Neutrophil (primary cell): ENCODE measurements at regions not wholly inside any gene's neighbourhood (a gene's known extent, or its start where the extent isn't known, plus 50 kb on each side); places are given as distances from the start of the nearest gene placed in this dataset.

ENCODE experiments used
- H3K27ac ChIP-seq: fragments of 200-600 bp; sonication (generic); 2 replicates; pipeline ENCODE4 v1.5.1; 2016; ENCODE audit warnings: mild to moderate bottlenecking, moderate library complexity
- H3K27me3 ChIP-seq: fragments of 200-600 bp; sonication (generic); 2 replicates; pipeline ENCODE4 v1.6.0; 2016; ENCODE audit warnings: mild to moderate bottlenecking
- H3K36me3 ChIP-seq: fragments of 200-600 bp; sonication (generic); 2 replicates; pipeline ENCODE4 v1.5.1; 2017
- H3K4me1 ChIP-seq, 2 experiments: fragments of 200-600 bp in 1 of 2; sonication (generic) in 1 of 2; 1 replicate in 1 of 2; 2 replicates in 1 of 2; pipeline versions ENCODE4 v1.5.1 to v1.6.1; 2013 to 2016; ENCODE audit warnings: low read depth in 1 of 2, low read length in 1 of 2, mild to moderate bottlenecking in 1 of 2, moderate library complexity in 1 of 2; ENCODE audit not compliant: control insufficient read depth in 1 of 2, insufficient read depth in 1 of 2
- H3K4me3 ChIP-seq, 2 experiments: fragments of 200-600 bp in 1 of 2; sonication (generic) in 1 of 2; 1 replicate in 1 of 2; 2 replicates in 1 of 2; pipeline ENCODE4 v1.5.1; 2013 to 2016; ENCODE audit warnings: low read depth in 1 of 2, low read length in 1 of 2, mild to moderate bottlenecking in 1 of 2, moderate library complexity in 1 of 2
- H3K9me3 ChIP-seq: fragments of 200-600 bp; sonication (generic); 2 replicates; pipeline ENCODE4 v1.5.1; 2016
- TF ChIP-seq, protein P1 (sequence below): fragments of 200-600 bp; sonication (generic); IDR thresholded peaks from 2 replicates; pipeline ENCODE4 v1.5.1; 2016; ENCODE audit warnings: antibody characterized with exemption

DNA sequence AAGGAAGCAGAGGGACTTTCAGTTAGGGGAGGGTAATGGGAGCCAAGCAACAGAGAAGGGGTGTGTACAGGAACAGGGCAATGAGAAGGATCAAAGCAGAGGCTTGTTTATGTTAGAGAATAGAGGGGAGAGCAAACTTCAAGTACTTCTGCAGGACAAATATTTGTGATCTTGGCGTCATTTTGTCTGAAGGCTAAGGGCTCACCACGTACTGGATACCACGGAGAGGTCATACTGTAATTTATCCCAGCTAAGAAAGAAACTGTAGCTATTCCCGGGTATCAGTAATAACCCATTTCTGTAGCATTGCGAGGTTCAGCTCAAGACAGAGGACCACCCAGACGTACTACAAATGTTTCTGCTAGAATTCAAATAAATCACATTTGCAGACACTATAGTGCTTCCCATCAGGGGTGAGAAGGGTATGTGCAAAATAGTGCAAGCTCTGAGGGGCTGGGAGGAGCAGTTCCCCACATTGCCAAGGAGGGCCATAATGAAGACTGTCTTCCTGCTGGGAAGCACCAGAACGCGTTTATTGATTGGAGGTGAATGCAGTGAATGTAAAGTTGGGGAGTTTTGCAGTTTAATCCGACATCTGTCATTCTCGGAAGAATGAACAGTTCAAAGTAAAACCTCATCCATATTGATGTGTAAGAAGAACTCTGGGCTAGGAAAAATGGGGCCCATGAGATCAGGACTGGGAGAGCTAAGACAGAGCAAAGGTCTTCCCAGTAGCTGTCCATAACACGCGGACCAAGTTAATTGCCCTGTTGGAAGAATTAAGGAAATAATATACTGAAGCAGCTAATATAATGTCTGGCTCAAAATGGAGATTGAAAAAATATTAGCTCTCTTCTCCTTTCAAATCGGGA, 136.9 kb downstream of the RWDD3 start:
- TF ChIP-seq, protein P1, sequence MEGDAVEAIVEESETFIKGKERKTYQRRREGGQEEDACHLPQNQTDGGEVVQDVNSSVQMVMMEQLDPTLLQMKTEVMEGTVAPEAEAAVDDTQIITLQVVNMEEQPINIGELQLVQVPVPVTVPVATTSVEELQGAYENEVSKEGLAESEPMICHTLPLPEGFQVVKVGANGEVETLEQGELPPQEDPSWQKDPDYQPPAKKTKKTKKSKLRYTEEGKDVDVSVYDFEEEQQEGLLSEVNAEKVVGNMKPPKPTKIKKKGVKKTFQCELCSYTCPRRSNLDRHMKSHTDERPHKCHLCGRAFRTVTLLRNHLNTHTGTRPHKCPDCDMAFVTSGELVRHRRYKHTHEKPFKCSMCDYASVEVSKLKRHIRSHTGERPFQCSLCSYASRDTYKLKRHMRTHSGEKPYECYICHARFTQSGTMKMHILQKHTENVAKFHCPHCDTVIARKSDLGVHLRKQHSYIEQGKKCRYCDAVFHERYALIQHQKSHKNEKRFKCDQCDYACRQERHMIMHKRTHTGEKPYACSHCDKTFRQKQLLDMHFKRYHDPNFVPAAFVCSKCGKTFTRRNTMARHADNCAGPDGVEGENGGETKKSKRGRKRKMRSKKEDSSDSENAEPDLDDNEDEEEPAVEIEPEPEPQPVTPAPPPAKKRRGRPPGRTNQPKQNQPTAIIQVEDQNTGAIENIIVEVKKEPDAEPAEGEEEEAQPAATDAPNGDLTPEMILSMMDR, result no peak
- no peak overlapping the region for H3K4me3 ChIP-seq
- no peaks in the 10 kb centered on the region for H3K9me3 ChIP-seq
- H3K36me3 ChIP-seq, result no peaks in the 10 kb centered on the region
- no peaks in the 10 kb centered on the region for H3K27me3 ChIP-seq
- no peaks in the 10 kb centered on the region for H3K4me1 ChIP-seq
- no peak overlapping the region for H3K27ac ChIP-seq

DNA sequence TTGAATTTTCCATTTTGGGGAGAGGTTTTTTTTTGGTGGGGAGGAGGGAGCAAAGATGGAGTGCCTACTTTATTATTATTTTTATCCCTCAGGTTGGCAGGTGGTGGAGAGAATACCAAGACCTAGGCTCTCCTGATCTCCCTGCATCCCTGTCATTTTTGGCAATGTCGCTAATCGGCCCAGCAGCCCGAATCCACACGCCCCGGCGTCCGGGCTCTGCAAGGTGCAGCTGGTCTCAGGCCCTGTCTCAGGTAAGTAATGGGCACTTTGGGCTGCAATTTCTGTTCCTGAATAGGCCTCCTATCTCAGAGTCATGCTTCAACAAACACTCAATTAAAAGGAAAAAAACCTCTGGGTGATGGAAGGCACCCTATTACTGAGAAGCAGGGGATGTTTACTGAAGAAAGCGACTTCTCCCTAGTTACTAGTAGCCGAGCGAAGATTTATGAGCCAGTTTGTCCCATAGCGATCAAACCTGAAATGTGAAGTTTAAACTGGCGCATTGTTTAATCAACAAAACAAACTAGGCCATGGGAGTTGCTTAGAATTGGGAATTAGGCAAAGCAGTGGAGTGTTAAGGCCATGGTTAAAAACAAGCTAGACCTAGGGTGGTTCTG, 137.8 kb downstream of the RWDD3 start:
- H3K4me1 ChIP-seq, result no peaks in the 10 kb centered on the region
- TF ChIP-seq, protein P1, result no peak
- no peaks in the 10 kb centered on the region for H3K27me3 ChIP-seq
- no peaks in the 10 kb centered on the region for H3K36me3 ChIP-seq
- no peaks in the 10 kb centered on the region for H3K9me3 ChIP-seq
- H3K4me3 ChIP-seq, result no peak overlapping the region
- no peak overlapping the region for H3K27ac ChIP-seq

DNA sequence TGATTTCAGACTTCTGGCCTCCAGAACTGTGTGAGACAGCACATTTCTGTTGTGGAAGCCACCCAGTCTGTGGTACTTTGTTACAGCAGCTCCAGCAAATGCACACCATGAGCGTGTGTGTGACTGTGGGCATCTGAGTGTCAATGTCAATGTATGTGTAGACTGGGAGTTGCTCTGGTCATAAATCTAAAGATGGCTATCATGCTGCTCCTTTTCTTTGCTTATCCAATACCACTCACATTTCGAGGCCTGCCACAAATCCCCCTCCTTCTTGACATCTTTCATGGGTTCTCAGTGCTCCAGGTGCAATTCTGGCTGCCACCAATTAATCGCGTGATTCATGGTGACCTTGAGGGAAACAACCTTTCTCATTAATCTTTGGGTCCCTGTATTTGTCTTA, 141.2 kb downstream of the RWDD3 start:
- H3K4me1 ChIP-seq, result no peaks in the 10 kb centered on the region
- TF ChIP-seq, protein P1, result no peak

DNA sequence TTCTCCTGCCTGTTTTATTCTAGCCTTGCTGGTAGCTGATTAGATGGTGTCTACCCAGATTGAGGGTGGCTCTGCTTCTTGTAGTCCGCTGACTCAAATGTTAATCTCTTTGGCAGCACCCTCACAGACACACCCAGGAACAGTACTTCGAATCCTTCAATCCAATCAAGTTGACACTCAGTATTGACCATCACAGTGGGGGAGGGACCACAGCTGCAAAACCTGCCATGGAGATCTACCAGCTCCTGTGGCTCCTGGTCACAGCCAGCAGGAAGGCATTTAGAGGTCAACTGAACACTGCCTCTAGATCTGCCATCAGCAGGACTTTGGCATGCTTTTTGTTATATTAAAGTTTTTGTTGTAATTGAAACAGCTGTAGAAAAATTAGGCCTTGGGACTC, 146.9 kb downstream of the RWDD3 start:
- H3K9me3 ChIP-seq, result no peaks in the 10 kb centered on the region

More for the DNA sequence above, 141.2 kb downstream of the RWDD3 start:
- Histone ChIP-seq H3K4me3 (no peak overlapping the region), H3K27ac (no peak overlapping the region), H3K27me3 (no peaks in the 10 kb centered on the region), H3K9me3 (no peaks in the 10 kb centered on the region), H3K36me3 (no peaks in the 10 kb centered on the region)

DNA sequence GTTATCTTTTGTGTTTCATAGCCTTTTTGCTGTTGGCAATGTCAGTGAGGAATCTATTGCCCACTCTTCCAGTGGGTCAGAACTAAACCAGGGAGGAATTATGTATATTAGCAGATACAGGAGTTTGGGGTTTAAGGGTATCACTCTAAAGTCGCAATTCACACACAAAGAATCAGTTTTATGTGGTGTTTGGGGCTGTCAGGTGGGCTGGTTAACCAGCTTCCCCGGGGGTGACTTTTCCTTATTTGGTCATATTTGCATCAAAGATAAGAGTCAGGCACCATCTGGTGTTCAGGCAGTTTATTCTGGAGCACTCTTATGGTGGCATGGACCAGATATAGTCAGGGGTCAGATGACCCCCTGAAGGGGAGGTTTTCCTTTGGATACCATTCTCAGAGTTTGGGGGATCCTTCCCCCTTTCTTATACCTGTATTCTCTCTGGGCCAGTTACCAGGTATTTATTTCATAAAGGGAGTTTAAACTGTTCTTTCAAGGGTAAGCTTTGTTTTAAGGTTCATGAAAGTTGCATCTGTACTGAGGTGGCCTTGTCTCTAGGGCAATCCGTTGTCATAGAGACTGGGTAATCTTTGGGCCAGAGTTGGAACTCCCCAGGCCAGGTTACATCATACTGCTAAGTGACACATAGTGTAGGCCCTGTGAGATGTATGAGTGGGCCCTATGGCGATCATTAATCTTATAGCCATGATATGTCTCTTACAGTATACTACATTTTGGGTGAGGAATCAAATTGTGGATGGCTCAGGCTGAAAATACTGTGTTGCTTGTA, 148.2 kb downstream of the RWDD3 start:
- Histone ChIP-seq H3K27me3 (no peaks in the 10 kb centered on the region), H3K27ac (no peak overlapping the region), H3K9me3 (no peaks in the 10 kb centered on the region), H3K4me1 (no peaks in the 10 kb centered on the region), H3K36me3 (no peaks in the 10 kb centered on the region), H3K4me3 (no peak overlapping the region)
- TF ChIP-seq, protein P1, result no peak

More for the DNA sequence above, 146.9 kb downstream of the RWDD3 start:
- Histone ChIP-seq H3K36me3 (no peaks in the 10 kb centered on the region), H3K27me3 (no peaks in the 10 kb centered on the region), H3K27ac (no peak overlapping the region), H3K4me3 (no peak overlapping the region), H3K4me1 (no peaks in the 10 kb centered on the region)
- TF ChIP-seq, protein P1, result no peak
